ENCODE measurements at regions not wholly inside any gene's neighbourhood (a gene's known extent, or its start where the extent isn't known, plus 50 kb on each side); places are given as distances from the start of the nearest gene placed in this dataset.
"Not testable (repeated sequence)": the region's sequence is repeated elsewhere in the genome, so short reads cannot be mapped to it uniquely, and the experiment has no call there.

DNA sequence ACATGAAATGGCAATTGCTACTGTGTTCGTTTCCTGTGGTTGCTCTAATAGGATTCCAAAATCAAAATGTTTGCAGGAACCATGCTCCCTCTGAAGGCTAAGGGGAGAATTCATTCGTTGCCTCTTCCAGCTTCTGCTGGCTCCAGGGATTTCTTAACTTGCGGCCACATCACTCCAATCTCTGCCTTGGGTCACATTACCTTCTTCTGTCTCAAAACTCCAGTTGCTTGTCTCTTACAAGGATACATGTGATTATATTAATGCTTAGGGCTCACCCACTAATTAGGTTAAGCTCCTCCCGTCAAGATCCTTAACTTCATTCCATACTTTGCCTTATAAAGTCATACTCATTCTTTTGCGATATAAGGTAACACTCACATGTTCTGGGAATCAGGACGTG is 208.4 kb downstream of the RBM46 start:
- Histone ChIP-seq H3K27me3 (ENCODE audit: insufficient read depth, low read length) (no peaks in the 10 kb centered on the region), H3K4me2 (ENCODE audit: low read length) (no peak overlapping the region), H3K4me3 (ENCODE audit: low read depth, low read length, poor library complexity, severe bottlenecking) (no peak overlapping the region), H3K9ac (ENCODE audit: low read length) (no peak overlapping the region), H3K9me3 (ENCODE audit: low read length) (no peaks in the 10 kb centered on the region), H3F3A (ENCODE audit: insufficient read depth, low read length) (no peaks in the 10 kb centered on the region), H3K27ac (ENCODE audit: low read depth, low read length, poor library complexity, severe bottlenecking) (no peak overlapping the region), H2AFZ (ENCODE audit: low read length) (no peak overlapping the region), H3K79me2 (ENCODE audit: insufficient read depth, low read length) (no peaks in the 10 kb centered on the region), H4K20me1 (ENCODE audit: insufficient read depth, low read length) (no peaks in the 10 kb centered on the region), H3K4me1 (ENCODE audit: insufficient read depth, low read length, severe bottlenecking) (no peaks in the 10 kb centered on the region), H3K9me2 (ENCODE audit: low read depth, low read length) (no peaks in the 10 kb centered on the region), H3K36me3 (ENCODE audit: insufficient read depth, low read length) (no peaks in the 10 kb centered on the region)
- TF ChIP-seq, protein P1, sequence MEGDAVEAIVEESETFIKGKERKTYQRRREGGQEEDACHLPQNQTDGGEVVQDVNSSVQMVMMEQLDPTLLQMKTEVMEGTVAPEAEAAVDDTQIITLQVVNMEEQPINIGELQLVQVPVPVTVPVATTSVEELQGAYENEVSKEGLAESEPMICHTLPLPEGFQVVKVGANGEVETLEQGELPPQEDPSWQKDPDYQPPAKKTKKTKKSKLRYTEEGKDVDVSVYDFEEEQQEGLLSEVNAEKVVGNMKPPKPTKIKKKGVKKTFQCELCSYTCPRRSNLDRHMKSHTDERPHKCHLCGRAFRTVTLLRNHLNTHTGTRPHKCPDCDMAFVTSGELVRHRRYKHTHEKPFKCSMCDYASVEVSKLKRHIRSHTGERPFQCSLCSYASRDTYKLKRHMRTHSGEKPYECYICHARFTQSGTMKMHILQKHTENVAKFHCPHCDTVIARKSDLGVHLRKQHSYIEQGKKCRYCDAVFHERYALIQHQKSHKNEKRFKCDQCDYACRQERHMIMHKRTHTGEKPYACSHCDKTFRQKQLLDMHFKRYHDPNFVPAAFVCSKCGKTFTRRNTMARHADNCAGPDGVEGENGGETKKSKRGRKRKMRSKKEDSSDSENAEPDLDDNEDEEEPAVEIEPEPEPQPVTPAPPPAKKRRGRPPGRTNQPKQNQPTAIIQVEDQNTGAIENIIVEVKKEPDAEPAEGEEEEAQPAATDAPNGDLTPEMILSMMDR (IDR thresholded peaks at IDR 0.05; ENCODE audit: low read length), result no peak
- TF ChIP-seq EZH2 (IDR thresholded peaks at IDR 0.05; ENCODE audit: borderline replicate concordance, low read length), result no peak

DNA sequence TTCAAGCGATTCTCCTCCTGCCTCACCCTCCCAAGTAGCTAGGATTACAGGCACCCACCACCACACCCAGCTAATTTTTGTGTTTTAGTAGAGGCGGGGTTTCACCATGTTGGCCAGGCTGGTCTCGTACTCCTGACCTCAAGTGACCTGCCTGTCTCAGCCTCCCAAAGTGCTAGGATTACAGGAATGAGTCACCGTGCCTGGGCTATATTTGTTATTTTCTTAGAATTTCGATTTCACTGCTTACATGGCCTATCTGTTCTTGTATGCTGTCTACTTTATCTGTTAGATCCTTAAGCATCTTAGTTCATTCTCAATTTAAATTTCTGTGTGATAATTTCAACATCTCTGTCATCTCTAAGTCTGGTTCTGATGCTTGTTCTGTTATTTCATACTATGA is 210.6 kb upstream of the NPY2R start:
- not testable (repeated sequence) for H3K27me3 ChIP-seq (ENCODE audit: insufficient read depth, low read length); H4K20me1 ChIP-seq (ENCODE audit: insufficient read depth, low read length); H3K4me3 ChIP-seq (ENCODE audit: low read depth, low read length, poor library complexity, severe bottlenecking); H3K9me2 ChIP-seq (ENCODE audit: low read depth, low read length); H3F3A ChIP-seq (ENCODE audit: insufficient read depth, low read length); H3K4me1 ChIP-seq (ENCODE audit: insufficient read depth, low read length, severe bottlenecking); H3K36me3 ChIP-seq (ENCODE audit: insufficient read depth, low read length); H3K9ac ChIP-seq (ENCODE audit: low read length); H3K9me3 ChIP-seq (ENCODE audit: low read length); H3K27ac ChIP-seq (ENCODE audit: low read depth, low read length, poor library complexity, severe bottlenecking); H3K4me2 ChIP-seq (ENCODE audit: low read length); H3K79me2 ChIP-seq (ENCODE audit: insufficient read depth, low read length); H2AFZ ChIP-seq (ENCODE audit: low read length)

DNA sequence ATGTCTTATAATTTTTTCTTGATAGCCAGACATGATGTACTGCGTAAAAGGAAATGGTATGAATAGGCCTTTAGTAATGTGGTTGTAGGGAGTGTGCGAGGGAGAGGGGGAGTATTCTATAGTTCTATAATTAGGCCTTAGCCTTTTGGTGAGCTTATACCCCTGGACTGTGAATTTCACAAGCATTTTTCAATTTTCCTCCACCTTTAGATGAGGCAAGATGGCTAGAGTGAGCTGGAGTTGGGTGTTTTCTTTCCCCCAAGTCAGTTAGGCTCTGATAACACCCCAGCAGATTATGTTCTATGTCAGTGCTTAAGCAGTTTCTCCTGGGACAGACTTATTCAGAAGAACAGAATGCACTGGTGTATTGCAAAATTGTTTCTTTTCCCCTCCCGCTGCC is 210.2 kb upstream of the NPY2R start:
- no peak for TF ChIP-seq EZH2 (IDR thresholded peaks at IDR 0.05; ENCODE audit: borderline replicate concordance, low read length)
- TF ChIP-seq, protein P1 (IDR thresholded peaks at IDR 0.05; ENCODE audit: low read length), result no peak
- Histone ChIP-seq H4K20me1 (ENCODE audit: insufficient read depth, low read length) (no peaks in the 10 kb centered on the region), H3K27me3 (ENCODE audit: insufficient read depth, low read length) (no peaks in the 10 kb centered on the region), H3K36me3 (ENCODE audit: insufficient read depth, low read length) (no peaks in the 10 kb centered on the region), H3F3A (ENCODE audit: insufficient read depth, low read length) (no peaks in the 10 kb centered on the region), H3K9me2 (ENCODE audit: low read depth, low read length) (no peaks in the 10 kb centered on the region), H3K9ac (ENCODE audit: low read length) (no peak overlapping the region), H3K9me3 (ENCODE audit: low read length) (no peaks in the 10 kb centered on the region), H3K79me2 (ENCODE audit: insufficient read depth, low read length) (no peaks in the 10 kb centered on the region), H3K27ac (ENCODE audit: low read depth, low read length, poor library complexity, severe bottlenecking) (no peak overlapping the region), H3K4me3 (ENCODE audit: low read depth, low read length, poor library complexity, severe bottlenecking) (no peak overlapping the region), H3K4me1 (ENCODE audit: insufficient read depth, low read length, severe bottlenecking) (no peaks in the 10 kb centered on the region), H2AFZ (ENCODE audit: low read length) (no peak overlapping the region), H3K4me2 (ENCODE audit: low read length) (no peak overlapping the region)

DNA sequence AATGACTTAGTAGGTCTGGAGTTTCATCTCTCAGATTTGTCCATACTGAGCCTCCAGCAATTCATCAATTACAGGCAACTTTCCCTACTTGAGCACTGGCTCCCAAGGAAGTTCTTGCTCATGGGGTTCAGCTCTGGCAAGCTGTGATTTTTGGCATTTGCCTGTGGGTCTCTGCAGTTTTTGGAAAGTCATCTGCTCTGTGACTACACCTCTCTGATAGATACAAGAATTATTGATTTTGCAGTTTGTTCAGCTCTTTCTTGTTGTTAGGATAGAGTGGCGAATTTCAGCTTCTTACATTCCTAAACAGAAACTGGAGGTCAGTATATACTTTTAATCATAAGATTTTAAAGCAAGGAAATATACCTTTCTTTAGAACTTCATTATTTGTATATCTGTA is 209.7 kb upstream of the NPY2R start:
- Histone ChIP-seq H2AFZ (ENCODE audit: low read length) (no peak overlapping the region), H3K4me3 (ENCODE audit: low read depth, low read length, poor library complexity, severe bottlenecking) (no peak overlapping the region), H3K79me2 (ENCODE audit: insufficient read depth, low read length) (no peaks in the 10 kb centered on the region), H3K27me3 (ENCODE audit: insufficient read depth, low read length) (no peaks in the 10 kb centered on the region), H3K9me2 (ENCODE audit: low read depth, low read length) (no peaks in the 10 kb centered on the region), H3K9me3 (ENCODE audit: low read length) (no peaks in the 10 kb centered on the region), H3K4me1 (ENCODE audit: insufficient read depth, low read length, severe bottlenecking) (no peaks in the 10 kb centered on the region), H3K4me2 (ENCODE audit: low read length) (no peak overlapping the region), H3K36me3 (ENCODE audit: insufficient read depth, low read length) (no peaks in the 10 kb centered on the region), H3K27ac (ENCODE audit: low read depth, low read length, poor library complexity, severe bottlenecking) (no peak overlapping the region), H4K20me1 (ENCODE audit: insufficient read depth, low read length) (no peaks in the 10 kb centered on the region), H3F3A (ENCODE audit: insufficient read depth, low read length) (no peaks in the 10 kb centered on the region), H3K9ac (ENCODE audit: low read length) (no peak overlapping the region)
- no peak for TF ChIP-seq EZH2 (IDR thresholded peaks at IDR 0.05; ENCODE audit: borderline replicate concordance, low read length)
- TF ChIP-seq, protein P1 (IDR thresholded peaks at IDR 0.05; ENCODE audit: low read length), result no peak
